ENCODE measurements at regions not wholly inside any gene's neighbourhood (a gene's known extent, or its start where the extent isn't known, plus 50 kb on each side); places are given as distances from the start of the nearest gene placed in this dataset.

DNA sequence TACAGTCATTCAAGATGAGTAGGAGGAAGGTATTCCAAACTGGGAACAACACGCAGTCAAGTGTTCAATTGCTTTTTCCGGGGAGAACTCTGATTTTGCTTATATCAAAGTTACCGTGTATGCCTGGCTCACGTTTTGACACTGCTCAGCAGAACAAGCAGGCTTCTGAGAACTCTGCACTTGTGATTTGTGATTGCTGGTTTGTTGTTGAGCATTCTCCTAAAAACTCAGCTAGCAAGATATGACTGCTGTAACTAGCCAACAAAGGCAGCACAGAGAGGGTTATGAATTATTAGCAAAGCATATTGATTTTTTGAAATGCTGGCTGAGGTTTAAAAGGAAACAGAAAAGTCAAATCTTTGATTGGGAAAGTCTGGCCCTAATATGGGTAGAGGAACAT lies 151.7 kb downstream of the ZPLD1 start:
- TF ChIP-seq, protein P1, sequence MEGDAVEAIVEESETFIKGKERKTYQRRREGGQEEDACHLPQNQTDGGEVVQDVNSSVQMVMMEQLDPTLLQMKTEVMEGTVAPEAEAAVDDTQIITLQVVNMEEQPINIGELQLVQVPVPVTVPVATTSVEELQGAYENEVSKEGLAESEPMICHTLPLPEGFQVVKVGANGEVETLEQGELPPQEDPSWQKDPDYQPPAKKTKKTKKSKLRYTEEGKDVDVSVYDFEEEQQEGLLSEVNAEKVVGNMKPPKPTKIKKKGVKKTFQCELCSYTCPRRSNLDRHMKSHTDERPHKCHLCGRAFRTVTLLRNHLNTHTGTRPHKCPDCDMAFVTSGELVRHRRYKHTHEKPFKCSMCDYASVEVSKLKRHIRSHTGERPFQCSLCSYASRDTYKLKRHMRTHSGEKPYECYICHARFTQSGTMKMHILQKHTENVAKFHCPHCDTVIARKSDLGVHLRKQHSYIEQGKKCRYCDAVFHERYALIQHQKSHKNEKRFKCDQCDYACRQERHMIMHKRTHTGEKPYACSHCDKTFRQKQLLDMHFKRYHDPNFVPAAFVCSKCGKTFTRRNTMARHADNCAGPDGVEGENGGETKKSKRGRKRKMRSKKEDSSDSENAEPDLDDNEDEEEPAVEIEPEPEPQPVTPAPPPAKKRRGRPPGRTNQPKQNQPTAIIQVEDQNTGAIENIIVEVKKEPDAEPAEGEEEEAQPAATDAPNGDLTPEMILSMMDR (IDR thresholded peaks at IDR 0.05) = no peak
- TF ChIP-seq ZFX (IDR thresholded peaks at IDR 0.05; ENCODE audit: borderline replicate concordance) = no peak

All from 22Rv1 (cell line).